ENCODE measurements at regions not wholly inside any gene's neighbourhood (a gene's known extent, or its start where the extent isn't known, plus 50 kb on each side); places are given as distances from the start of the nearest gene placed in this dataset.

- intact Hi-C loops (cut with micrococcal nuclease): no loop called here
- no peaks in the 10 kb centered on the region for H3K36me3 Mint-ChIP-seq (ENCODE audit: low read depth)
- TF ChIP-seq, protein P1, sequence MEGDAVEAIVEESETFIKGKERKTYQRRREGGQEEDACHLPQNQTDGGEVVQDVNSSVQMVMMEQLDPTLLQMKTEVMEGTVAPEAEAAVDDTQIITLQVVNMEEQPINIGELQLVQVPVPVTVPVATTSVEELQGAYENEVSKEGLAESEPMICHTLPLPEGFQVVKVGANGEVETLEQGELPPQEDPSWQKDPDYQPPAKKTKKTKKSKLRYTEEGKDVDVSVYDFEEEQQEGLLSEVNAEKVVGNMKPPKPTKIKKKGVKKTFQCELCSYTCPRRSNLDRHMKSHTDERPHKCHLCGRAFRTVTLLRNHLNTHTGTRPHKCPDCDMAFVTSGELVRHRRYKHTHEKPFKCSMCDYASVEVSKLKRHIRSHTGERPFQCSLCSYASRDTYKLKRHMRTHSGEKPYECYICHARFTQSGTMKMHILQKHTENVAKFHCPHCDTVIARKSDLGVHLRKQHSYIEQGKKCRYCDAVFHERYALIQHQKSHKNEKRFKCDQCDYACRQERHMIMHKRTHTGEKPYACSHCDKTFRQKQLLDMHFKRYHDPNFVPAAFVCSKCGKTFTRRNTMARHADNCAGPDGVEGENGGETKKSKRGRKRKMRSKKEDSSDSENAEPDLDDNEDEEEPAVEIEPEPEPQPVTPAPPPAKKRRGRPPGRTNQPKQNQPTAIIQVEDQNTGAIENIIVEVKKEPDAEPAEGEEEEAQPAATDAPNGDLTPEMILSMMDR (IDR thresholded peaks at IDR 0.05): no peak
- no peak overlapping the region for H3K4me3 Mint-ChIP-seq
- peaks cover 5% of the 10 kb centered on the region for H3K27me3 Mint-ChIP-seq
- peaks cover 8% of the 10 kb centered on the region for H3K9me3 Mint-ChIP-seq
- POLR2A ChIA-PET: no interaction called here
- CTCF ChIA-PET: no interaction called here
- H3K4me1 Mint-ChIP-seq (ENCODE audit: low read depth): no peaks in the 10 kb centered on the region
- ATAC-seq: no peak
- H3K27ac Mint-ChIP-seq: no peak overlapping the region
- DNase-seq: no peak
These were observed 80.7 kb upstream of the NAV2 start for GRCh38 chr11:19631712-19632498.

- intact Hi-C loops (cut with micrococcal nuclease): no loop called here
- peaks cover 4% of the 10 kb centered on the region for H3K9me3 Mint-ChIP-seq
- no peaks in the 10 kb centered on the region for H3K4me1 Mint-ChIP-seq (ENCODE audit: low read depth)
- H3K27me3 Mint-ChIP-seq: peaks cover 12% of the 10 kb centered on the region
- H3K36me3 Mint-ChIP-seq (ENCODE audit: low read depth): no peaks in the 10 kb centered on the region
- H3K27ac Mint-ChIP-seq: no peak overlapping the region
- POLR2A ChIA-PET: no interaction called here
- no peak for DNase-seq
- ATAC-seq: no peak
- TF ChIP-seq, protein P1 (IDR thresholded peaks at IDR 0.05): no peak
- H3K4me3 Mint-ChIP-seq: no peak overlapping the region
- CTCF ChIA-PET: no interaction called here
These were observed 84.6 kb upstream of the NAV2 start for GRCh38 chr11:19628018-19628417.

DNA sequence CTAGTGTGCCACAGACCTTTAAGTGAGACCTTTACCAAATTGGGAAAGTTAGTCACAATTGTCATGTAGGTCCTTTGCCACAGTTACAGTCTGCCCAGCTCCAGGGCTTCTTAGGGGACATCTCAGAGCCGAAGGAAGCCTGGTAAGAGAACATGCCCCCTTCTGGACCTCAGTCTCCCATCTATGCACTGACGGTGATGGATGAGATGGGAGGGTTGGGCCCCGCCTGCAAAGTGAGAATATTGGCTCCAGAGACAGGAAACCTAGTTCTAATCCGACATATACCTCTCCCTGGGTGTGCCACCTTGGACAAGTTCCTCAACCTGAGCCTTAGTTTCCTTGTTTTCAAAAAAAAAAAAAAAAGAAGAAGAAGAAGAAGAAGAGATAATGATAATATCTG, 85.1 kb upstream of the NAV2 start:
- ATAC-seq: no peak
- no peaks in the 10 kb centered on the region for H3K4me1 Mint-ChIP-seq (ENCODE audit: low read depth)
- TF ChIP-seq, protein P1 (IDR thresholded peaks at IDR 0.05): no peak
- peaks cover 4% of the 10 kb centered on the region for H3K9me3 Mint-ChIP-seq
- no peak for DNase-seq
- peaks cover 12% of the 10 kb centered on the region for H3K27me3 Mint-ChIP-seq
- no peak overlapping the region for H3K4me3 Mint-ChIP-seq
- no peak overlapping the region for H3K27ac Mint-ChIP-seq
- intact Hi-C loops (cut with micrococcal nuclease): no loop called here
- POLR2A ChIA-PET: no interaction called here
- CTCF ChIA-PET: no interaction called here
- H3K36me3 Mint-ChIP-seq (ENCODE audit: low read depth): no peaks in the 10 kb centered on the region

DNA sequence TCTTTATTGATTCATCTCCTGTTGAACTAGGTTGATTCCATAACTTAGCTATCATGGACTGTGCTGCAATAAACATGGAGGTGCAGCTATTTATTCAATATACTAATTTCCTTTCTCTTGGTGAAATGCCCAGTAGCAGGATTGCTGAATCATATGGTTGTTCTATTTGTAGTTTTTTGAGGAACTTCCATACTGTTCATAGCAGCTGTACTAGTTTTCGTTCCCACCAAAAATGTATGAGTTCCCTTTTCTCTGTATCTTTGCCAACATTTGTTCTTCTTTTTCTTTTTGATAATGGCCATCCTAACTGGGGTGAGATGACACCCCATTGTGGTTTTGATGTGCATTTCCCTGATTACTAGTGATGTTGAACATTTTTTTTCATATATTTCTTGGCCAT, 87.2 kb upstream of the NAV2 start:
- Mint-ChIP-seq H3K27ac (no peak overlapping the region), H3K27me3 (peaks cover 15% of the 10 kb centered on the region), H3K36me3 (ENCODE audit: low read depth) (no peaks in the 10 kb centered on the region), H3K4me3 (no peak overlapping the region), H3K9me3 (peaks cover 4% of the 10 kb centered on the region), H3K4me1 (ENCODE audit: low read depth) (no peaks in the 10 kb centered on the region)
- ATAC-seq (no peak), DNase-seq (no peak)
- TF ChIP-seq, protein P1 (IDR thresholded peaks at IDR 0.05): no peak
- intact Hi-C loops (cut with micrococcal nuclease): no loop called here
- ChIA-PET POLR2A (no interaction called here), CTCF (no interaction called here)

DNA sequence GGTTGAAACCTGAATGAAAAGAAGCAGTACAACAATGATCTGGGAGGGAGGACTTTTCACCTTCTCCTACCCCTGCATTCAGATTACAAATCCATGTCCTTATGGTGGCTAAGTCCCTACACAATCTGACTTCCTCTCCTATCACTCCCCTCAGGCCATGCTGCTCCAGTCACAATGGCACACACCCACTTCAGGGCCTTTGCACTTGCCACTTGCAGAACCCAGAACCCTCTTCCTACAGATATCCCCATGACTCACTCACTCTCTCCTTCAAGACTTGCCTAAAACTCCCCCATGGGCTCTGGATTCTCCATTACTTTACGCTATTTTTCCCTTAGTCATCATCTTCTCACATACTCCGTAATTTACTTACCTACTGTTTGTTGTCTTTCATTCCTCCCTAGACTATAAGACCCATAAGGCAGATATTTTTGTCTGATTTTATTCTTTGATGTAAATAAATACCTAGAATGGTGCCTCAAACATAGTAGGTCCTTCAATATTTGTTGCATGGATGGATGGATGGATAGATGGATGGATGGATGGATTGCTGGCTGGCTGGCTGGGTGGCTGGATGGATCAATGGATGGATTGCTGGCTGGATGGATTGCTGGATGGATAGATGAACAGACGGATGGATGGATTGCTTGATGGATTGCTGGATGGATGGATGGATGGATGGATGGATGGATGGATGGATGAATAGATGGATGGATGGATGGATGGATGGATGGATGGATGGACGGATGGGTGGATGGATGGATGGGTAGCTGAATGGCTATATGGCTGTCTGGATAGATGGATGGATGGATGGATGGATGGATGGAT, 94.7 kb upstream of the NAV2 start:
- Mint-ChIP-seq H3K9me3 (no peaks in the 10 kb centered on the region), H3K36me3 (ENCODE audit: low read depth) (no peaks in the 10 kb centered on the region), H3K27me3 (peaks cover 3% of the 10 kb centered on the region), H3K4me3 (no peak overlapping the region), H3K27ac (no peak overlapping the region), H3K4me1 (ENCODE audit: low read depth) (no peaks in the 10 kb centered on the region)
- intact Hi-C loops (cut with micrococcal nuclease): no loop called here
- TF ChIP-seq, protein P1 (IDR thresholded peaks at IDR 0.05): no peak
- ChIA-PET CTCF (no interaction called here), POLR2A (no interaction called here)
- DNase-seq (no peak), ATAC-seq (no peak)
